ENCODE measurements at regions not wholly inside any gene's neighbourhood (a gene's known extent, or its start where the extent isn't known, plus 50 kb on each side); places are given as distances from the start of the nearest gene placed in this dataset.
"Not testable (repeated sequence)": the region's sequence is repeated elsewhere in the genome, so short reads cannot be mapped to it uniquely, and the experiment has no call there.

GRCh38 chr20:24858500-24858899 is 90.6 kb upstream of the CST7 start:
- TF ChIP-seq POLR2A, CTCF (IDR thresholded peaks at IDR 0.05): not testable (repeated sequence)

Measured in gastroesophageal sphincter (tissue), 3 donors.